ENCODE measurements at regions not wholly inside any gene's neighbourhood (a gene's known extent, or its start where the extent isn't known, plus 50 kb on each side); places are given as distances from the start of the nearest gene placed in this dataset.

GRCh38 chr16:54365990-54366634, 79.5 kb upstream of the IRX3 start:
- no peak for DNase-seq (ENCODE audit: low read depth)

DNA sequence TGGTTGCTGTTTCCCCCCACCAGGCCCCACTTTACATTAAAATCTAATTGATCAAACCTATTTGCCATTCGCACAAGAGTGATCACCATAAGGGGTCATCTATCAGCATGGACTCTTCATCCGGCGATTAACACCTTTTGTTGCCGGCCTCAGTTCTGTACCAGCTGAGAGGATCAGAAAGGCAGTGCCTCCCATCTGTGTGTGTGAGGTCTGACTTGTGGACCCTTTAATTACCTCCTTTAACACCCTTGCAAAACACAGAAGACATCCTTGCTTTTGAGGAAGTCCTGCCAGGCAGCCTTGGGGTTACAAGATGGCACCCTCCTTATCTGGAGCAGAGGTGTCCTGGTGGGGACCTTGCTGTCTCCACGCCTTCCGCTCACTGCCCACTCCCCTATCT, 77.2 kb upstream of the IRX3 start:
- DNase-seq (ENCODE audit: low read depth), result no peak

DNA sequence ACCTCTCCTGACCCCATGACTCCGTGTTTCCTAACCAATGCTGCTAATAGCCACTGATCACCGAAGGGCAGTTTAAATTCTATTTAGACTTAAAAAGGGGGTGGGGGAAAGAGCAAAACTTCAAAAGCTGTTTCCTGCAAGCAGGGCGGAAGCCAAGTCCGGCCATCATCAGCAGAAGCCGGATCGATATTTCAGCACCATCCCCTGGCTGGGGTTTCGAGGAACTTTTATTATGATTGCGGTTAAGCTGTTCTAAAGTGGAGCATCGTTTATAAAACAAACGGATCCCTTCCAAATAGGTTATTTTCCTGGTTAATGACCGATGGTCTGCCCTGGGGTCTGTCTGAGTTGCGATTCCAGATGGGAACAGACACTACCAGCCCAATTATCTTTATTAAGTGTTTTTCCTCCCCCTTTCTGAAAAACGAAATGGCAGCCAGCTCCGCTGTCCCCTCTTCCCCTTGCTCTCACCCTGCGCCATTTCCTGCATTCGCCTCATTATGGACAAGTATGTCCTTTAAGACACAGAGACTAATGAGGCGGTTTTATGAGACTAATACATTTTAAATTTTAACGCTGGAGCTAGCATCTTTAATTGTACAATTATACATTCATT, 76.1 kb upstream of the IRX3 start:
- DNase-seq (ENCODE audit: low read depth), result no peak

- no peak for DNase-seq (ENCODE audit: low read depth)
These were observed 74.7 kb upstream of the IRX3 start for GRCh38 chr16:54361246-54361645.

DNA sequence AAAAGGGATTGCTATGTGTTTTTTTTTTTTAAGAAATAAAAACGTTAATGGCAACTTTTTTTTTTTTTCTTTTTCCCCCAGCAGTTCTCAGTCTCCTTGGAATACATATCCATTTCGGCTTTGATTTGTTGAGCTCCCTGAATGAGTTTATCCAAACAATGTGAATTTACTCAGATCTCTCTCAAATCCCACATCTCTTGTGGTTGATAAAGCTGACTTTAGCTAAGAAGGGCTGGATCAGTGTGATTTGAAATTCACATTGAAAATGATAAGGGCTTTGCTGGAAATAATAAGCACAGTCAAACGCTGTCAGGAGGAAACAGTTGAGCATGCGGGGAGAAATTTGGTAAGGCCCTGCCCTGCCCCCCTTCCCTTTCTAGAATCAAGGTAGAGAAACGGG, 74.1 kb upstream of the IRX3 start:
- peak; percentile 42 for DNase-seq (ENCODE audit: low read depth)

DNA sequence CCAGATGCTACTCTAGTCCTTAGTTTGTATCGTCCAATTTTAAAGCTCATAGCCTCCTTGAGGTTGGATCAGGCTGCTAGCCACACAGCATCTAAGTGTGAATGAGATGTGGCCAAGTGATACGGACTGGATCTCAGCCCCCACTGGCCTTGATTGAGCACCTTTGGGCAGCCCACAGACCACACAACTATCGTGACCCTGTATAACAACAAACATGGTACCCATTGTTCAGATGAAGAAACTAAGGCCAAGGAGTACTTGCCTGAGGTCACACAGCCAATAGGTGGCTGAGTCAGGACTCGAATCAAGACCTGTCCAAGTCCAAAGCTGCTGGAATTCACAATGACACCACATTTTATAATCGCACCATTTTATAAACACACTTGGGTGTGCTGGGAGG, 73.0 kb upstream of the IRX3 start:
- no peak for DNase-seq (ENCODE audit: low read depth)

GRCh38 chr16:54359081-54359480, 72.5 kb upstream of the IRX3 start:
- peak; percentile 31 for DNase-seq (ENCODE audit: low read depth)

DNA sequence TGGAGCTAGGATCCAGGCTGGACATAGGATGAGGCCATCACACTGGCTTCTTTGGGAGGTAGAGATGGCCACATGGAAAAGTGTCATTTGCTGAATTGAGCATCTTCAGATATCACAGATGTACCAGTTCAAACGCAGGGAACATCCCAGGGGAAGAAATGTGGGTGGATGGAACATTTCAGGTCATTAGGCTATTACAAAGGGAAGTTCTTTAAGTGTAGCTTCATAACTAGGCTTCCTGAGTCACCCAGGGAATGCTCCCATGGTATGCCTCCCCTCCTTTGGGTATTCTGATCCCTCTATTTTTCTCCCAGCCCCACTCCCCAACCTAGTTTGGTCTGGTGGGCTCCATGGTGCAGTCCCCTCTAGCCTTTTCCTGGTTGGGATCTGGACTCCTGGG, 69.8 kb upstream of the IRX3 start:
- DNase-seq (ENCODE audit: low read depth), result no peak

DNA sequence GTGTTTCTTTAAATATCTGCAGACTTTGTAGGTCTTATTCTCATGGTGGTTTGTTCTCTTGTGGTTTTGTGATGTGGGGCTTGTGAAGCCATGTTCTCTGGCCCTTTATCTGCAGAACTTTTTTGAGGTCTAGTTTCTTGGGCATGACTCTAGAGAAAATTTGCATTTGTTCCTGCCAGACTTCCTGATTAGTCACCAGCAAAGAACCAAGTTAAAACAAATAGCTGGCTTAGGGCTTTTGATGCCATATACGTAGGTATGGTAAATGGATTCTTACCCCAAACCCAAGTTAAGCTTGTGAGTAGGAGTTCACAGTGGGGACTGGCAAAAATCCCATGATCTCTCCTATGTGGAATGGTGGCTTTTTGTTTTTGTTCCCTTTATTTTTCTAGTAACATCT, 68.7 kb upstream of the IRX3 start:
- DNase-seq (ENCODE audit: low read depth), result peak; percentile 73

- no peak for DNase-seq (ENCODE audit: low read depth)
These were observed 66.5 kb upstream of the IRX3 start for GRCh38 chr16:54353097-54353496.

DNA sequence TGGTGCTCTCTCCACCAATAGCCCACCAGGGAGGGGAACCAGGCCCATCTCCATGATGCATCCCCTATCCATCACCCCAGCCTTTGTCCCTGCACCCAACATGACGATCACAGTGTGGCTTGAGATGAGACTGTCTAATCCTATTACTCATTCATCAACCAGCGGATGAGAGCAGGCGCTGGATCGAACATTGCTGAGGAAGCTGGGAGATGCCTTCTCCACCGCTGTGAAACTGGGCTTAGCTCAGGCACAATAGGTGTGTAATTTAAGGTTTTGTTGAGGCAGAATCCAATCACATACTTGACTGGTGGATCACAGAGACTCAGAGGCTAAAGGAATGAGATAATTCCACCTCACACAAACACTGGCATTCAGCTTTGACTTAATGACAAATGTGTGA, 64.6 kb upstream of the IRX3 start:
- DNase-seq (ENCODE audit: low read depth), result no peak

DNA sequence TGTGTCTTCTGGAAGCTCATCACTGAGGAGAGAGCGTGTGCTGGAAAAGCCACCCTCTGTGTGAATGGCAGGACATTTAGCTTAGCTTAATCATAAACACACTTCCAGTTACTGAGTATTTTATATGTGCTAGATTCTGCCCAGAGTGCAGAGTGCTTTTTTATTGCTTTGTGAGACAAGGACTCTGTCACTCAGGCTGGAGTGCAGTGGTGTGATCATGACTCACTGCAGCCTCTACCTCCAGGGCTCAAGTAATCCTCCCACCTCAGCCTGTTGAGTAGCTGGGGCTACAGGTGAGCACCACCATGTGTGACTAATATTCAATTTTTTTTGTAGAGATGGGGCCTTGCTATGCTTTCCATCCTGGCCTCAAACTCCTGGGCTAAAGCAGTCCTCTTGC, 61.4 kb upstream of the IRX3 start:
- no peak for DNase-seq (ENCODE audit: low read depth)

- DNase-seq (ENCODE audit: low read depth), result peak; percentile 76
These were observed 59.5 kb upstream of the IRX3 start for GRCh38 chr16:54346041-54346440.

- DNase-seq (ENCODE audit: low read depth), result no peak
These were observed 58.4 kb upstream of the IRX3 start for GRCh38 chr16:54344646-54345630.

DNA sequence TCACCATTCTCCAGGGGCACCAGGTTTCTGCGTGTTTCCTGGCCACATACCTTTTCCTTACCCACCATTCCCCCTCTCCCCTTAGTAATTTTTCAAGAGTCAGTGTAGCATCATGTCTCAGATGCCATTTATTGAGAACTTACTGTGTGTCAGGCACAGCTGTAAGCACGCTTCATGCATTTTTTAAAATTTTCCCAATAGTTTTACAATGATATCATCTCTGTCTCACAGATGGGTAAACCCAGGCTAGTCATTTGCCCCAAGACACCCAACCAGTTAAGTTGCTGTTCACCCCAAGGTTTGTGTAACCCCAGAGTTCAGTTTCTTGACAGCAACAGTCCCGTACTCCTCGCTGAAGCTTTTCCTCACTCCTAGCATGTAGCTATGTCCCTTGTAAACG, 56.4 kb upstream of the IRX3 start:
- no peak for DNase-seq (ENCODE audit: low read depth)

- peak; percentile 76 for DNase-seq (ENCODE audit: low read depth)
These were observed 55.5 kb upstream of the IRX3 start for GRCh38 chr16:54341892-54342776.

DNA sequence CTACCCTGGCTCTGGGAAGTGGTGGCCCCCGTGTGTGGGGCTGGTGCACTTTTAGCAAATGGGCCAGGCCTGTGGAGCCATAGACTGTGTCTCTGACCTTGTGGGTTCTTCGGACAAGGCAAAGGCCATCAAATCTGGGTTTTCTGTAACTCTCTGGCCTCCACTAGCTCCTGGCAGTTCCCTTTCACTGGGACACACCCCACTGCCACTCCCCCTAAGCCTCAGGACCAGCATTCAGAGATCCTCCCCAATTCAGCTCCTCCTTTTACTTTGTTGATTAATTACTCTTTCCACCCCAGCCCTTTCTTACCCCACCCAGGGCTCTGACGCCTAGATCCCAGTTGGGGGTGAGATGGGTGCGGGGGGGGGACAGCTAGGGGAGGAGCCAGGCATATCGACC, 53.9 kb upstream of the IRX3 start:
- no peak for DNase-seq (ENCODE audit: low read depth)

GRCh38 chr16:54336631-54337204, 50.1 kb upstream of the IRX3 start:
- DNase-seq (ENCODE audit: low read depth), result no peak
